Transverse colon (tissue), 4 donors: ENCODE measurements at regions not wholly inside any gene's neighbourhood (a gene's known extent, or its start where the extent isn't known, plus 50 kb on each side); places are given as distances from the start of the nearest gene placed in this dataset.

Experiments used
- DNase-seq: peaks from one replicate; pipeline ENCODE4 v3.0.0-alpha.2; 2019
- H3K27ac ChIP-seq, 4 donors: fragments of 200-600 bp; sonication (generic); 2 replicates each; pipeline ENCODE4 v1.5.1; 2016 to 2018; ENCODE audit warnings: inconsistent platforms in 4 of 4
- H3K27me3 ChIP-seq: fragments of 200-600 bp; sonication (generic); 2 replicates; pipeline ENCODE4 v1.5.1; 2017; ENCODE audit warnings: inconsistent platforms
- H3K36me3 ChIP-seq, 4 donors: fragments of 200-600 bp; sonication (generic); 2 replicates each; pipeline ENCODE4 v1.5.1; 2017 to 2019; ENCODE audit warnings: inconsistent platforms in 4 of 4
- H3K4me1 ChIP-seq, 4 donors: fragments of 200-600 bp; sonication (generic); 2 replicates each; pipeline ENCODE4 v1.5.1; 2017 to 2020; ENCODE audit warnings: inconsistent platforms in 4 of 4
- H3K4me3 ChIP-seq, 4 donors: fragments of 200-600 bp; sonication (generic); 1 replicate in 1 of 4; 2 replicates in 3 of 4; pipeline versions ENCODE4 v1.5.1 to v1.6.1; 2017 to 2019; ENCODE audit warnings: inconsistent platforms in 4 of 4
- H3K9me3 ChIP-seq, 2 donors: fragments of 200-600 bp; sonication (generic); 2 replicates each; pipeline ENCODE4 v1.5.1; 2017 to 2019; ENCODE audit warnings: inconsistent platforms in 2 of 2
- EP300 ChIP-seq: sonication (generic); formaldehyde crosslinking; IDR thresholded peaks from one replicate; pipeline ENCODE4 v1.6.1; 2017; ENCODE audit warnings: antibody characterized with exemption, low read depth
- POLR2A ChIP-seq: fragments of 450-650 bp; IDR thresholded peaks from one replicate; pipeline ENCODE4 v1.6.1; 2016; ENCODE audit warnings: antibody characterized with exemption, mild to moderate bottlenecking, moderate library complexity
- POLR2AphosphoS5 ChIP-seq, 3 donors: sonication (generic); formaldehyde crosslinking; IDR thresholded peaks; one replicate each; pipeline ENCODE4 v1.6.1; 2016; ENCODE audit warnings: antibody characterized with exemption in 3 of 3
- WGBS, 2 donors: methylation state at CpG; one replicate each; pipeline ENCODE4 v1.1.5; 2018; ENCODE audit warnings: low coverage in 1 of 2; 5-methylcytosine and 5-hydroxymethylcytosine counted together
- in situ Hi-C, 4 donors: fragments of 200-750 bp; cut with MboI; loops; one replicate each; pipeline versions ENCODE4 v1.15.0 to v1.15.1; 2017; ENCODE audit warnings: low sequenced_read_pairs in 3 of 4, low pct_ligation_motif_present in 1 of 4, low pct_unique_long_range_greater_than_20kb in 1 of 4
- intact Hi-C: fragments of 100-400 bp; cut with DNase I; formaldehyde crosslinking; loops from one replicate; pipeline ENCODE4 v1.15.1; 2023; ENCODE audit warnings: low total_unique reads
- TF ChIP-seq, protein P1 (sequence below), 5 experiments: fragments of 200-600 bp in 3 of 5; fragments of 450-650 bp in 2 of 5; sonication (generic) in 3 of 5; IDR thresholded peaks; 1 replicate in 2 of 5; 2 replicates in 3 of 5; pipeline ENCODE4 v1.5.1; 2016 to 2017; ENCODE audit warnings: antibody characterized with exemption in 5 of 5, inconsistent platforms in 3 of 5, mild to moderate bottlenecking in 2 of 5, moderate library complexity in 1 of 5

DNA sequence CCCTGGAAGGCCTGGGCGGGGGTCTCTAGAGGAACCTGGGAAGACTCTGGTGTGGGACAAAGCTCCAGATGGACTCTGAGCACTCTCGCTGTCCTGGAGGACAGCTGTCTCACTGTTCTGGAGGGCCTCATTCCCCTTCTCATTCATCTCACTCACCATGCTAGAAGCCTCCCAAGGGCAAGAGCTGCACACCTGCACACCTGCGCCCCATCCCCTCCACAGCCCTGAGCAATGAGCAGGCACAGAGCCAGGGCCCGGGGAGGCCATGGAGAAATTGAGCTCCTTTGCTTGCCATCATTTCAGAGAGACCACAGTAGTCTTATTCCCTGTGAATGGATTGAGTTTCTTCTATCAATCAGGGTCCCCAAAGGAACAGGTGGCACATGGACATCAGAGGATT lies 1168.5 kb downstream of the UQCRFS1 start:
- in situ Hi-C loops, result no loop called here
- 80 to 86% methylated on average over 1 to 4 of the region's 4 CpGs for WGBS, 2 donors
- no peak overlapping the region for H3K27ac ChIP-seq
- intact Hi-C loops, result no loop called here
- no peaks in the 10 kb centered on the region for H3K27me3 ChIP-seq
- no peak for DNase-seq
- no peak for TF ChIP-seq POLR2AphosphoS5 (IDR thresholded peaks at IDR 0.05)
- TF ChIP-seq EP300, result no peak
- no peak for TF ChIP-seq POLR2A
- TF ChIP-seq, protein P1, sequence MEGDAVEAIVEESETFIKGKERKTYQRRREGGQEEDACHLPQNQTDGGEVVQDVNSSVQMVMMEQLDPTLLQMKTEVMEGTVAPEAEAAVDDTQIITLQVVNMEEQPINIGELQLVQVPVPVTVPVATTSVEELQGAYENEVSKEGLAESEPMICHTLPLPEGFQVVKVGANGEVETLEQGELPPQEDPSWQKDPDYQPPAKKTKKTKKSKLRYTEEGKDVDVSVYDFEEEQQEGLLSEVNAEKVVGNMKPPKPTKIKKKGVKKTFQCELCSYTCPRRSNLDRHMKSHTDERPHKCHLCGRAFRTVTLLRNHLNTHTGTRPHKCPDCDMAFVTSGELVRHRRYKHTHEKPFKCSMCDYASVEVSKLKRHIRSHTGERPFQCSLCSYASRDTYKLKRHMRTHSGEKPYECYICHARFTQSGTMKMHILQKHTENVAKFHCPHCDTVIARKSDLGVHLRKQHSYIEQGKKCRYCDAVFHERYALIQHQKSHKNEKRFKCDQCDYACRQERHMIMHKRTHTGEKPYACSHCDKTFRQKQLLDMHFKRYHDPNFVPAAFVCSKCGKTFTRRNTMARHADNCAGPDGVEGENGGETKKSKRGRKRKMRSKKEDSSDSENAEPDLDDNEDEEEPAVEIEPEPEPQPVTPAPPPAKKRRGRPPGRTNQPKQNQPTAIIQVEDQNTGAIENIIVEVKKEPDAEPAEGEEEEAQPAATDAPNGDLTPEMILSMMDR (IDR thresholded peaks at IDR 0.05), result no peak
- no peaks in the 10 kb centered on the region for H3K9me3 ChIP-seq
- H3K4me3 ChIP-seq, result no peak overlapping the region
- H3K36me3 ChIP-seq, result no peaks in the 10 kb centered on the region
- H3K4me1 ChIP-seq, result no peaks in the 10 kb centered on the region

DNA sequence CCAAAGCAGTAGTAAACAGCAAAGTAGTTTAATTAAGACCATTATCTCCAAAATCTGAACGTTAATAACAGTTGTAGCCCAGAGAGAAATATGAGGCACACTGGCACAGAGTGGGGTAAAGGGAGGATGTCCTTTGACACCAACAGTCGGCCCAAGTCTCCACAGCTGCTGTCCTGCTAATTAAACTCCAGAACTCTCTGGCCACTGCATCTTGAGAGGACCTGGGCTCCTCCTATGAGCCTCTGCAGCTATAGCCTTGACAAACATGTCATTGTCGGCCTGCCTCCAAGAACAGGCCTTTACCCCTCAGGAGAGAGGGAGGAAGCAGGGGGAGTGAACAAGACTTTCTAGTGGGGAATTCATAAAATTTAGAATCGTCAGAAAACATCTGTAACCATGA lies 1170.4 kb downstream of the UQCRFS1 start:
- DNase-seq, result no peak
- Histone ChIP-seq H3K4me3 (no peak overlapping the region), H3K4me1 (no peaks in the 10 kb centered on the region), H3K36me3 (no peaks in the 10 kb centered on the region), H3K9me3 (no peaks in the 10 kb centered on the region), H3K27ac (no peak overlapping the region), H3K27me3 (no peaks in the 10 kb centered on the region)
- in situ Hi-C loops, result no loop called here
- 22 to 63% methylated on average over 1 to 4 of the region's 4 CpGs for WGBS, 2 donors
- intact Hi-C loops, result no loop called here
- TF ChIP-seq POLR2A (no peak), POLR2AphosphoS5 (IDR thresholded peaks at IDR 0.05) (no peak), EP300 (no peak)
- TF ChIP-seq, protein P1 (IDR thresholded peaks at IDR 0.05), result no peak

DNA sequence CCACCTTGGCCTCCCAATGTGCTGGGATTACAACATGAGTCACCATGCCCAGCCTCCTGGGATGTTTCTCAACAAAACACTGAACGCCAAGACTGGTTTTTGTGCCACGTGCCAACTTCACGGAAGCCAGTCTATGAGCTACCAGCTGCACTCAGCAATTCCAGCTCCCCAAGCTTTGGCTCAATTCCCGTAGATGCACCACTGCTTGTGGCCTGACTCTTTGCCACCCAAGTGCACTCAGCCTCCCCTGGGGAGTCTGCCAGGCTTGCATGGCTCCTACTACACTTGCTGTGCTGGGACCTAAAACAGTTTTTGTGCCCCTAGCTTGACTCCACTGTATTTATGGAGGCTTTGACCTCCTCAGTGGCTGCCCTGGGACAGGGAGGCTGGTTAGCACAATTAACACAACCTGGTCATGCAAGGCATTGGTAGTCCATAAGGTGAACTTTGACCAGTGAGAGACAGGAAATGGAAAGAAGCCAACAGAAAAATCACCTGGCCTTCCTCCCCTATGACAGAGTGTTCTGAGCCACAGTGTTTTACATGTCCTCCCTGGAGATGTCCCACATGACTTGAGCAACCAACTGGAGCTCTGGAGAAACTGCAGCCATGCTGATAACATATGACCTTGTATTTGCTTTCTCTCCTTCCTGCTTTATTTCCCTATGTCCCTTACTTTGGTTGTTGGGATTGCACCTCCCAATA lies 1173.1 kb downstream of the UQCRFS1 start:
- intact Hi-C loops (no loop called here), in situ Hi-C loops (no loop called here)
- TF ChIP-seq POLR2A (no peak), EP300 (no peak), POLR2AphosphoS5 (IDR thresholded peaks at IDR 0.05) (no peak)
- TF ChIP-seq, protein P1 (IDR thresholded peaks at IDR 0.05), result no peak
- Histone ChIP-seq H3K27me3 (no peaks in the 10 kb centered on the region), H3K4me3 (no peak overlapping the region), H3K9me3 (no peaks in the 10 kb centered on the region), H3K36me3 (no peaks in the 10 kb centered on the region), H3K27ac (no peak overlapping the region), H3K4me1 (no peaks in the 10 kb centered on the region)
- WGBS, 2 donors, result 78 to 82% methylated on average over 3 to 4 of the region's 4 CpGs
- DNase-seq, result no peak

DNA sequence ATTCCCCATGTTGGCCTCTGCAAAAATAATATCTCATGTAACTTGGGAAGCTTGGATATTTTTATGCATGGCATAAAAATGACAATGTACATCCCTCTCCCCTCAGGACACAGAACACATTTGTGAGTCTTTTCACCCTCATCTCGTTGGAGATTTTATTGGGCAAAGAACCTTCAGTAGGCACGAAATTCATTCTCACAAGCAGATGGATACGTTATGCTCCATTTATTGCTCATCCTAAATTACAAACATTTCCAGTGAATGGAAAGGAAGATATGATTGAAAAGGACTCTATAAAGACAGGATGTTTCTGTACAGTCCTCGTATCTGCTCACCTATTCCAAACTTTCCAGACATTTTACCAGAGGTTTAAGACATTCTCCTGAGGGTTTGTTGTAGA lies 1175.8 kb downstream of the UQCRFS1 start:
- Histone ChIP-seq H3K4me1 (no peaks in the 10 kb centered on the region), H3K27ac (no peak overlapping the region), H3K9me3 (no peaks in the 10 kb centered on the region), H3K4me3 (no peak overlapping the region), H3K27me3 (no peaks in the 10 kb centered on the region), H3K36me3 (no peaks in the 10 kb centered on the region)
- no peak for TF ChIP-seq POLR2A
- TF ChIP-seq, protein P1 (IDR thresholded peaks at IDR 0.05), result no peak
- TF ChIP-seq POLR2AphosphoS5 (IDR thresholded peaks at IDR 0.05), result no peak
- no peak for TF ChIP-seq EP300
- intact Hi-C loops, result no loop called here
- WGBS, 2 donors, result 34% methylated on average over 4 of the region's 4 CpGs
- in situ Hi-C loops, result no loop called here
- no peak for DNase-seq
